HuH-7.5 (cell line): ENCODE measurements at regions not wholly inside any gene's neighbourhood (a gene's known extent, or its start where the extent isn't known, plus 50 kb on each side); places are given as distances from the start of the nearest gene placed in this dataset.
"Not testable (repeated sequence)": the region's sequence is repeated elsewhere in the genome, so short reads cannot be mapped to it uniquely, and the experiment has no call there.

Experiments used
- DNase-seq: peaks from one replicate; pipeline ENCODE4 v3.0.0; 2011; ENCODE audit warnings: low spot score

GRCh38 chr1:82055375-82055774 is 254.6 kb downstream of the ADGRL2 start:
- not testable (repeated sequence) for DNase-seq

- no peak for DNase-seq
Observed at GRCh38 chr1:82052563-82052962, 251.8 kb downstream of the ADGRL2 start.

GRCh38 chr1:82048596-82048995 is 247.9 kb downstream of the ADGRL2 start:
- DNase-seq: no peak

- DNase-seq: no peak
Observed at GRCh38 chr1:82045221-82045620, 244.5 kb downstream of the ADGRL2 start.

- no peak for DNase-seq
Observed at GRCh38 chr1:82044536-82044935, 243.8 kb downstream of the ADGRL2 start.

- no peak for DNase-seq
Observed at GRCh38 chr1:82044111-82044510, 243.4 kb downstream of the ADGRL2 start.

GRCh38 chr1:82042306-82043060 is 241.7 kb downstream of the ADGRL2 start:
- DNase-seq: no peak
